OCI-LY7 (cell line): ENCODE measurements at regions not wholly inside any gene's neighbourhood (a gene's known extent, or its start where the extent isn't known, plus 50 kb on each side); places are given as distances from the start of the nearest gene placed in this dataset.

Experiments used
- EZH2phosphoT487 ChIP-seq: fragments of 200-600 bp; sonication (generic); IDR thresholded peaks from 2 replicates; pipeline ENCODE4 v1.6.1; 2018; ENCODE audit warnings: low read depth, borderline replicate concordance, mild to moderate bottlenecking, mixed run types, antibody characterized with exemption, low read length, moderate library complexity, mixed read lengths
- TF ChIP-seq, protein P1 (sequence below): fragments of 200-600 bp; sonication (generic); conservative IDR thresholded peaks from 2 replicates; pipeline ENCODE4 v1.5.1; 2014; ENCODE audit warnings: mild to moderate bottlenecking, antibody characterized with exemption, low read length, moderate library complexity, mixed read lengths

GRCh38 chr7:89908736-89909135 is 245.5 kb upstream of the STEAP1 start:
- TF ChIP-seq, protein P1, sequence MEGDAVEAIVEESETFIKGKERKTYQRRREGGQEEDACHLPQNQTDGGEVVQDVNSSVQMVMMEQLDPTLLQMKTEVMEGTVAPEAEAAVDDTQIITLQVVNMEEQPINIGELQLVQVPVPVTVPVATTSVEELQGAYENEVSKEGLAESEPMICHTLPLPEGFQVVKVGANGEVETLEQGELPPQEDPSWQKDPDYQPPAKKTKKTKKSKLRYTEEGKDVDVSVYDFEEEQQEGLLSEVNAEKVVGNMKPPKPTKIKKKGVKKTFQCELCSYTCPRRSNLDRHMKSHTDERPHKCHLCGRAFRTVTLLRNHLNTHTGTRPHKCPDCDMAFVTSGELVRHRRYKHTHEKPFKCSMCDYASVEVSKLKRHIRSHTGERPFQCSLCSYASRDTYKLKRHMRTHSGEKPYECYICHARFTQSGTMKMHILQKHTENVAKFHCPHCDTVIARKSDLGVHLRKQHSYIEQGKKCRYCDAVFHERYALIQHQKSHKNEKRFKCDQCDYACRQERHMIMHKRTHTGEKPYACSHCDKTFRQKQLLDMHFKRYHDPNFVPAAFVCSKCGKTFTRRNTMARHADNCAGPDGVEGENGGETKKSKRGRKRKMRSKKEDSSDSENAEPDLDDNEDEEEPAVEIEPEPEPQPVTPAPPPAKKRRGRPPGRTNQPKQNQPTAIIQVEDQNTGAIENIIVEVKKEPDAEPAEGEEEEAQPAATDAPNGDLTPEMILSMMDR = no peak
- TF ChIP-seq EZH2phosphoT487 = no peak
